Spinal cord (tissue), 9 donors: ENCODE measurements at regions not wholly inside any gene's neighbourhood (a gene's known extent, or its start where the extent isn't known, plus 50 kb on each side); places are given as distances from the start of the nearest gene placed in this dataset.
"Not testable (repeated sequence)": the region's sequence is repeated elsewhere in the genome, so short reads cannot be mapped to it uniquely, and the experiment has no call there.

ENCODE experiments used
- DNase-seq, 6 donors: peaks; one replicate each; pipeline versions ENCODE4 v3.0.0 to v3.0.0-alpha.2; 2013 to 2015; ENCODE audit warnings: low spot score in 6 of 6, low read depth in 4 of 6
- H3K27ac ChIP-seq: one replicate; pipeline ENCODE4 v1.5.1; 2013; ENCODE audit warnings: low read depth, low read length, control low read depth
- H3K27me3 ChIP-seq: one replicate; pipeline ENCODE4 v1.6.1; 2013; ENCODE audit warnings: low read length; ENCODE audit not compliant: control insufficient read depth, insufficient read depth
- H3K36me3 ChIP-seq: one replicate; pipeline ENCODE4 v1.6.1; 2013; ENCODE audit warnings: low read length; ENCODE audit not compliant: control insufficient read depth, insufficient read depth
- H3K4me1 ChIP-seq: one replicate; pipeline ENCODE4 v1.6.1; 2013; ENCODE audit warnings: low read length; ENCODE audit not compliant: control insufficient read depth, insufficient read depth
- H3K4me3 ChIP-seq: one replicate; pipeline ENCODE4 v1.5.1; 2013; ENCODE audit warnings: low read depth, low read length, control low read depth
- H3K9me3 ChIP-seq: one replicate; pipeline ENCODE4 v1.6.1; 2013; ENCODE audit warnings: low read length; ENCODE audit not compliant: control insufficient read depth, insufficient read depth
- WGBS: methylation state at CpG from one replicate; pipeline ENCODE4 v1.1.5; 2013; ENCODE audit warnings: missing lambda C conversion rate; ENCODE audit not compliant: insufficient coverage; 5-methylcytosine and 5-hydroxymethylcytosine counted together
- donor health status: healthy.

GRCh38 chr2:226280136-226280535 is 519.5 kb downstream of the IRS1 start:
- H3K4me1 ChIP-seq, H3K9me3 ChIP-seq, DNase-seq, H3K36me3 ChIP-seq, H3K27me3 ChIP-seq, H3K27ac ChIP-seq, H3K4me3 ChIP-seq: not testable (repeated sequence)
- 88% methylated on average over 1 of the region's 2 CpGs for WGBS

- no peak for DNase-seq
- no peaks in the 10 kb centered on the region for H3K9me3 ChIP-seq
- H3K4me1 ChIP-seq, result no peaks in the 10 kb centered on the region
- no peaks in the 10 kb centered on the region for H3K36me3 ChIP-seq
- H3K27ac ChIP-seq, result no peak overlapping the region
- no CpG with 5 or more reads among the region's 1 CpG for WGBS
- no peak overlapping the region for H3K4me3 ChIP-seq
- H3K27me3 ChIP-seq, result no peaks in the 10 kb centered on the region
Observed at GRCh38 chr2:226275215-226275614, 524.4 kb downstream of the IRS1 start.

- Histone ChIP-seq H3K27me3 (no peaks in the 10 kb centered on the region), H3K4me3 (no peak overlapping the region), H3K27ac (no peak overlapping the region), H3K4me1 (no peaks in the 10 kb centered on the region), H3K9me3 (no peaks in the 10 kb centered on the region), H3K36me3 (no peaks in the 10 kb centered on the region)
- WGBS, result no CpG with 5 or more reads among the region's 8 CpGs
- no peak for DNase-seq
Observed at GRCh38 chr2:226274143-226274542, 525.5 kb downstream of the IRS1 start.

- no peak overlapping the region for H3K27ac ChIP-seq
- H3K36me3 ChIP-seq, result no peaks in the 10 kb centered on the region
- no peak overlapping the region for H3K4me3 ChIP-seq
- no peaks in the 10 kb centered on the region for H3K4me1 ChIP-seq
- no peak for DNase-seq
- no peaks in the 10 kb centered on the region for H3K9me3 ChIP-seq
- H3K27me3 ChIP-seq, result no peaks in the 10 kb centered on the region
Observed at GRCh38 chr2:226273440-226273839, 526.2 kb downstream of the IRS1 start.

GRCh38 chr2:226272435-226272834 is 527.2 kb downstream of the IRS1 start:
- Histone ChIP-seq H3K27me3 (no peaks in the 10 kb centered on the region), H3K9me3 (no peaks in the 10 kb centered on the region), H3K36me3 (no peaks in the 10 kb centered on the region), H3K27ac (no peak overlapping the region), H3K4me3 (no peak overlapping the region), H3K4me1 (no peaks in the 10 kb centered on the region)
- DNase-seq, result no peak
- no CpG with 5 or more reads among the region's 1 CpG for WGBS

GRCh38 chr2:226270285-226271058 is 529.1 kb downstream of the IRS1 start:
- Histone ChIP-seq H3K27ac (no peak overlapping the region), H3K4me3 (no peak overlapping the region), H3K27me3 (no peaks in the 10 kb centered on the region), H3K36me3 (no peaks in the 10 kb centered on the region), H3K4me1 (no peaks in the 10 kb centered on the region), H3K9me3 (no peaks in the 10 kb centered on the region)
- WGBS, result 80% methylated on average over 2 of the region's 6 CpGs
- no peak for DNase-seq

GRCh38 chr2:226267516-226268289 is 531.9 kb downstream of the IRS1 start:
- Histone ChIP-seq H3K4me3 (no peak overlapping the region), H3K36me3 (no peaks in the 10 kb centered on the region), H3K27ac (no peak overlapping the region), H3K4me1 (no peaks in the 10 kb centered on the region), H3K9me3 (no peaks in the 10 kb centered on the region), H3K27me3 (no peaks in the 10 kb centered on the region)
- no peak for DNase-seq
- WGBS, result 84% methylated on average over 3 of the region's 3 CpGs

GRCh38 chr2:226256709-226257376 is 542.8 kb downstream of the IRS1 start:
- no peaks in the 10 kb centered on the region for H3K27me3 ChIP-seq
- 43% methylated on average over 3 of the region's 4 CpGs for WGBS

GRCh38 chr2:226256237-226256636 is 543.4 kb downstream of the IRS1 start:
- H3K4me1 ChIP-seq, result no peaks in the 10 kb centered on the region
- no peak overlapping the region for H3K4me3 ChIP-seq
- no peaks in the 10 kb centered on the region for H3K9me3 ChIP-seq
- no peak overlapping the region for H3K27ac ChIP-seq
- no CpG with 5 or more reads among the region's 2 CpGs for WGBS
- no peak for DNase-seq
- no peaks in the 10 kb centered on the region for H3K27me3 ChIP-seq
- no peaks in the 10 kb centered on the region for H3K36me3 ChIP-seq

More at GRCh38 chr2:226256709-226257376, 542.8 kb downstream of the IRS1 start:
- H3K4me3 ChIP-seq, result no peak overlapping the region
- DNase-seq, result peak in 1 of 6 donors; percentile 27
- H3K9me3 ChIP-seq, result no peaks in the 10 kb centered on the region
- no peak overlapping the region for H3K27ac ChIP-seq
- H3K36me3 ChIP-seq, result no peaks in the 10 kb centered on the region
- no peaks in the 10 kb centered on the region for H3K4me1 ChIP-seq
